OCI-LY7 (cell line): ENCODE measurements at regions not wholly inside any gene's neighbourhood (a gene's known extent, or its start where the extent isn't known, plus 50 kb on each side); places are given as distances from the start of the nearest gene placed in this dataset.

Experiments used
- EZH2phosphoT487 ChIP-seq: fragments of 200-600 bp; sonication (generic); IDR thresholded peaks from 2 replicates; pipeline ENCODE4 v1.6.1; 2018; ENCODE audit warnings: low read depth, borderline replicate concordance, mild to moderate bottlenecking, mixed run types, antibody characterized with exemption, low read length, moderate library complexity, mixed read lengths
- TF ChIP-seq, protein P1 (sequence below): fragments of 200-600 bp; sonication (generic); conservative IDR thresholded peaks from 2 replicates; pipeline ENCODE4 v1.5.1; 2014; ENCODE audit warnings: mild to moderate bottlenecking, antibody characterized with exemption, low read length, moderate library complexity, mixed read lengths

DNA sequence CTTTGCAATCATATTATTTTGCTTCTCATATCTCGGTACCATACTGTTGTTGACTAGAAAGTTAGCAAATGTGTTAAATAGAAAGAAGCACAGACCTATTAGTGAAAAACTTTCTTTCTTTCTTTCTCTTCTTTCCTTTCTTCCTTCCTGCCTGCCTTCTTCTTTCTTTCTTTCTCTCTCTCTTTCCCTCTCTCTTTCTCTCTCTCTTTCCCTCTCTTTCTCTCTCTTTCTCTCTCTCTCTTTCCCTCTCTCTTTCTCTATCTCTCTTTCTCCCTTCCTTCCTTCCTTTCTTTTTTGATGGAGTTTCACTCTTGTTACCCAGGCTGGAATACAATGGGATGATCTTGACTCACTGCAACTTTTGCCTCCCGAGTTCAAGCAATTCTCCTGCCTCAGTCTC is 1160.6 kb downstream of the GATA3 start:
- TF ChIP-seq, protein P1, sequence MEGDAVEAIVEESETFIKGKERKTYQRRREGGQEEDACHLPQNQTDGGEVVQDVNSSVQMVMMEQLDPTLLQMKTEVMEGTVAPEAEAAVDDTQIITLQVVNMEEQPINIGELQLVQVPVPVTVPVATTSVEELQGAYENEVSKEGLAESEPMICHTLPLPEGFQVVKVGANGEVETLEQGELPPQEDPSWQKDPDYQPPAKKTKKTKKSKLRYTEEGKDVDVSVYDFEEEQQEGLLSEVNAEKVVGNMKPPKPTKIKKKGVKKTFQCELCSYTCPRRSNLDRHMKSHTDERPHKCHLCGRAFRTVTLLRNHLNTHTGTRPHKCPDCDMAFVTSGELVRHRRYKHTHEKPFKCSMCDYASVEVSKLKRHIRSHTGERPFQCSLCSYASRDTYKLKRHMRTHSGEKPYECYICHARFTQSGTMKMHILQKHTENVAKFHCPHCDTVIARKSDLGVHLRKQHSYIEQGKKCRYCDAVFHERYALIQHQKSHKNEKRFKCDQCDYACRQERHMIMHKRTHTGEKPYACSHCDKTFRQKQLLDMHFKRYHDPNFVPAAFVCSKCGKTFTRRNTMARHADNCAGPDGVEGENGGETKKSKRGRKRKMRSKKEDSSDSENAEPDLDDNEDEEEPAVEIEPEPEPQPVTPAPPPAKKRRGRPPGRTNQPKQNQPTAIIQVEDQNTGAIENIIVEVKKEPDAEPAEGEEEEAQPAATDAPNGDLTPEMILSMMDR = no peak
- TF ChIP-seq EZH2phosphoT487 = no peak
